ENCODE measurements at regions not wholly inside any gene's neighbourhood (a gene's known extent, or its start where the extent isn't known, plus 50 kb on each side); places are given as distances from the start of the nearest gene placed in this dataset.

- no peak for TF ChIP-seq ZFP30 (CRISPR knock-in tag; IDR thresholded peaks at IDR 0.05)
- TF ChIP-seq TSHZ2 (CRISPR knock-in tag; IDR thresholded peaks at IDR 0.05), result no peak
- TF ChIP-seq ZC3H10 (CRISPR knock-in tag; IDR thresholded peaks at IDR 0.05), result no peak
- no peak for TF ChIP-seq GLIS3 (CRISPR knock-in tag; IDR thresholded peaks at IDR 0.05)
- no peak for TF ChIP-seq CREB5 (CRISPR knock-in tag; IDR thresholded peaks at IDR 0.05; ENCODE audit: low read depth)
- no peak for TF ChIP-seq PATZ1 (CRISPR knock-in tag; IDR thresholded peaks at IDR 0.05; ENCODE audit: borderline replicate concordance)
- TF ChIP-seq CSRNP3 (CRISPR knock-in tag; IDR thresholded peaks at IDR 0.05), result no peak
- TF ChIP-seq RARB (CRISPR knock-in tag; IDR thresholded peaks at IDR 0.05), result no peak
- no peak for TF ChIP-seq ZNF70 (CRISPR knock-in tag; IDR thresholded peaks at IDR 0.05)
- TF ChIP-seq BACH2 (CRISPR knock-in tag; IDR thresholded peaks at IDR 0.05; ENCODE audit: borderline replicate concordance), result no peak
- TF ChIP-seq ISL1 (CRISPR knock-in tag; IDR thresholded peaks at IDR 0.05), result no peak
- TF ChIP-seq ESRRG (CRISPR knock-in tag; IDR thresholded peaks at IDR 0.05), result no peak
These were observed 76.7 kb upstream of the UNC5A start for GRCh38 chr5:176733406-176734262.
